ENCODE measurements at regions not wholly inside any gene's neighbourhood (a gene's known extent, or its start where the extent isn't known, plus 50 kb on each side); places are given as distances from the start of the nearest gene placed in this dataset.

GRCh38 chr4:38325629-38325913 is 338.4 kb upstream of the KLF3 start:
- TF ChIP-seq GATA3 (IDR thresholded peaks at IDR 0.05; ENCODE audit: low read depth, low read length) (no peak), GATA2 (IDR thresholded peaks at IDR 0.05; ENCODE audit: low read depth, low read length) (no peak)

All from SH-SY5Y (cell line).